Thymus (tissue), 11 donors: ENCODE measurements at regions not wholly inside any gene's neighbourhood (a gene's known extent, or its start where the extent isn't known, plus 50 kb on each side); places are given as distances from the start of the nearest gene placed in this dataset.

Experiments used
- DNase-seq, 9 donors: peaks; one replicate each; pipeline ENCODE4 v3.0.0-alpha.2; 2013; ENCODE audit warnings: low spot score in 9 of 9, low read depth in 6 of 9, missing footprints in 1 of 9
- H3K27ac ChIP-seq, 2 donors: one replicate each; pipeline ENCODE4 v1.5.1; 2013; ENCODE audit warnings: control low read depth in 1 of 2, low read depth in 1 of 2, low read length in 1 of 2, mild to moderate bottlenecking in 1 of 2, moderate library complexity in 1 of 2
- H3K27me3 ChIP-seq, 2 donors: one replicate each; pipeline ENCODE4 v1.5.1; 2013; ENCODE audit warnings: low read length in 1 of 2; ENCODE audit not compliant: control insufficient read depth in 2 of 2, insufficient read depth in 1 of 2
- H3K36me3 ChIP-seq, 2 donors: one replicate each; pipeline ENCODE4 v1.5.1; 2013; ENCODE audit warnings: low read length in 1 of 2, mild to moderate bottlenecking in 1 of 2, moderate library complexity in 1 of 2; ENCODE audit not compliant: control insufficient read depth in 2 of 2, insufficient read depth in 2 of 2
- H3K4me1 ChIP-seq, 2 donors: one replicate each; pipeline ENCODE4 v1.5.1; 2013; ENCODE audit warnings: low read length in 2 of 2; ENCODE audit not compliant: control insufficient read depth in 2 of 2, insufficient read depth in 2 of 2
- H3K4me3 ChIP-seq, 2 donors: one replicate each; pipeline ENCODE4 v1.5.1; 2013; ENCODE audit warnings: low read length in 2 of 2, control low read depth in 1 of 2, mild to moderate bottlenecking in 1 of 2
- H3K9me3 ChIP-seq, 2 donors: one replicate each; pipeline ENCODE4 v1.5.1; 2013; ENCODE audit warnings: low read length in 1 of 2, mild to moderate bottlenecking in 1 of 2; ENCODE audit not compliant: control insufficient read depth in 2 of 2, insufficient read depth in 1 of 2
- WGBS: extraction: QIAGEN DNeasy Blood & Tissue Kit; methylation state at CpG from one replicate; pipeline ENCODE4 v1.1.7; 2013; 5-methylcytosine and 5-hydroxymethylcytosine counted together
- donor health status: healthy.

DNA sequence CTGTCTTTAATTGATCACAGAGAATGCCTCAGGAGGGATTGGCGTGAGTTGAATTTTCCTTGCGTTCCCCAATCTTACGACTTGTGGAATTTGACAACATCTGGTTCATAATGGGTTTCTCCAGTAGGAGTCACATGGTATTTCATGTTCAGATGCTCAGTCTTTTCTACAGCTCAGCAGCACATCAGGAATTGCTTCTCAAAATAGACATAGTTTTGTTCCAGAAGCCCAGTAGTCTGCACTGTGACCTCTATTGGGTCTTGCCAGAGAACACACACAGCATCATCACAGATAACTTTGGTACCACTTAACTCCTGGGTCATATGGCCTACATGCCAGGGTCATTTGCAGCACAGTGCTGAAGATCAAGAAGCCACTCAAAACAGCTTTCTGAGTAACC is 282.5 kb upstream of the HTR2A start:
- Histone ChIP-seq H3K36me3 (no peaks in the 10 kb centered on the region), H3K9me3 (no peaks in the 10 kb centered on the region), H3K4me3 (no peak overlapping the region), H3K27ac (no peak overlapping the region), H3K4me1 (no peaks in the 10 kb centered on the region), H3K27me3 (no peaks in the 10 kb centered on the region)
- no peak for DNase-seq
- WGBS, result 99% methylated on average over 3 of the region's 3 CpGs

- no peak overlapping the region for H3K4me3 ChIP-seq
- no peak for DNase-seq
- no peaks in the 10 kb centered on the region for H3K4me1 ChIP-seq
- H3K36me3 ChIP-seq, result no peaks in the 10 kb centered on the region
- no peaks in the 10 kb centered on the region for H3K27me3 ChIP-seq
- H3K27ac ChIP-seq, result no peak overlapping the region
- WGBS, result 75% methylated on average over 5 of the region's 5 CpGs
- no peaks in the 10 kb centered on the region for H3K9me3 ChIP-seq
Observed at GRCh38 chr13:47178090-47178950, 281.5 kb upstream of the HTR2A start.

GRCh38 chr13:47175172-47175866 is 278.5 kb upstream of the HTR2A start:
- Histone ChIP-seq H3K4me3 (no peak overlapping the region), H3K4me1 (no peaks in the 10 kb centered on the region), H3K27me3 (no peaks in the 10 kb centered on the region), H3K27ac (no peak overlapping the region), H3K36me3 (no peaks in the 10 kb centered on the region), H3K9me3 (no peaks in the 10 kb centered on the region)
- DNase-seq, result no peak
- 64% methylated on average over 3 of the region's 3 CpGs for WGBS

- H3K9me3 ChIP-seq, result no peaks in the 10 kb centered on the region
- no peaks in the 10 kb centered on the region for H3K4me1 ChIP-seq
- no peak overlapping the region for H3K27ac ChIP-seq
- 90% methylated on average over 1 of the region's 1 CpG for WGBS
- no peaks in the 10 kb centered on the region for H3K27me3 ChIP-seq
- H3K36me3 ChIP-seq, result no peaks in the 10 kb centered on the region
- H3K4me3 ChIP-seq, result no peak overlapping the region
- no peak for DNase-seq
Observed at GRCh38 chr13:47170971-47171370, 274.1 kb upstream of the HTR2A start.

DNA sequence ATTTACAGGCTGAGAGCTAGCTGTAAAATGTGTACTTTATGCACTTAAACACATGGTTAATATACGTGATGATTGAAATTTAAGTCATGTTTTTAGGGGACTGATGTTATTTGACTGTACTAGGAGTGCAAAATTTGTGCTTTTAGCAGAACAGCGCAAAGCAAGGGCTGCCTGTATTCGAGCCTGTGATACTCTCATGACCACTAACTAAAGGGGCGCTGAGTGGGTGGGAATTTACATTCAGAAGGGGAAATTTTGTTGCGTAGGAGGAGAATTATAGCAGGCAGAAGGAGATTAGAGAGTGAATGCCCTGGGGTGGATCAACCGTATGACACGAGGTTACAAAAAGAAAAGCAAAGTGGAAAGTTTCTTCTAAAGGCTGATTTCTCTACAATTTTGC is 271.8 kb upstream of the HTR2A start:
- 94% methylated on average over 7 of the region's 7 CpGs for WGBS
- Histone ChIP-seq H3K27ac (no peak overlapping the region), H3K9me3 (no peaks in the 10 kb centered on the region), H3K36me3 (no peaks in the 10 kb centered on the region), H3K27me3 (no peaks in the 10 kb centered on the region), H3K4me1 (no peaks in the 10 kb centered on the region), H3K4me3 (no peak overlapping the region)
- no peak for DNase-seq

DNA sequence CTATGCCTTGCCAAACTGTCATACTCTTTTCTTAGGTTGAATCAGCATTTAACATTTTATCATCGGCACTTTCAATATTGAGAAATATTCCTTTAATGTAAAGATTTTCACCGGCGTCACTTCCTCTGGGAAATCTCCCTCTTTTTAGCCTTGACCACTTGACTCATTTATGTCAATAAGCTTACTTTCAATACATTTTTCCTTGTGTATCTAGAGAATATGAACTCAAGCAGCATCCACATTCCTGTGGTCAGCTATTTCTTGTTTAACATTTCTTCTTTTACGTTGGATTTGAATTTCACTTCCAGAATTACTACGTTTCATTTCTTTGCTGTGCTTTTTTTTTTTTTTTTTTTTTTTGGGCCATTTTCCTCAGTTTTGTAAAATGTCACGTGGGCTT is 271.2 kb upstream of the HTR2A start:
- Histone ChIP-seq H3K36me3 (no peaks in the 10 kb centered on the region), H3K9me3 (no peaks in the 10 kb centered on the region), H3K27me3 (no peaks in the 10 kb centered on the region), H3K27ac (no peak overlapping the region), H3K4me1 (no peaks in the 10 kb centered on the region), H3K4me3 (no peak overlapping the region)
- 94% methylated on average over 6 of the region's 6 CpGs for WGBS
- no peak for DNase-seq

- Histone ChIP-seq H3K36me3 (no peaks in the 10 kb centered on the region), H3K4me1 (no peaks in the 10 kb centered on the region), H3K4me3 (no peak overlapping the region), H3K27ac (no peak overlapping the region), H3K27me3 (no peaks in the 10 kb centered on the region), H3K9me3 (no peaks in the 10 kb centered on the region)
- DNase-seq, result no peak
- WGBS, result 94% methylated on average over 4 of the region's 4 CpGs
Observed at GRCh38 chr13:47166336-47166735, 269.5 kb upstream of the HTR2A start.

GRCh38 chr13:47159853-47160550 is 263.1 kb upstream of the HTR2A start:
- Histone ChIP-seq H3K27me3 (no peaks in the 10 kb centered on the region), H3K36me3 (no peaks in the 10 kb centered on the region), H3K4me1 (no peaks in the 10 kb centered on the region), H3K27ac (no peak overlapping the region), H3K4me3 (no peak overlapping the region), H3K9me3 (peaks cover 0 to 6% of the 10 kb centered on the region in 2 donors)
- no peak for DNase-seq
- 95% methylated on average over 11 of the region's 11 CpGs for WGBS

DNA sequence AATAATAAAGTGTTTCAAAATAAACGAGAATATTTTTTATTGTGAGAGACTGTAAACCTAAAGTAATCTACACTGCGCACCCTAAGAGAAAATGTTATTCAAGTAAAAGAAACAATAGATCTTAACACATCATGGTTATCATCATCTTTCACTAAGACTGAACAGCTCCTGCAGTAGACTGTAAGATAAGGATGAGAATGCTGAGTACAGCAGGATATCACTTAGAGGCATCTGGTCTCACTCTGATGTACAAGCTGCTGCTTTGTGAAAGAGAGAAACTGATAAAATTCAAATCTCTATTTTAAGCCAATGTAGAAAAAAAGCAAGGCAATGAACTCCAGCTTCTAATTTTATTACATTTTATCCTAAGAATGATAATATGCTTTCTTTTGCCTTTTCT is 261.7 kb upstream of the HTR2A start:
- H3K27me3 ChIP-seq, result no peaks in the 10 kb centered on the region
- DNase-seq, result no peak

More for the DNA sequence above, 261.7 kb upstream of the HTR2A start:
- 95% methylated on average over 2 of the region's 2 CpGs for WGBS
- Histone ChIP-seq H3K4me3 (no peak overlapping the region), H3K27ac (no peak overlapping the region), H3K9me3 (peaks cover 0 to 6% of the 10 kb centered on the region in 2 donors), H3K4me1 (no peaks in the 10 kb centered on the region), H3K36me3 (no peaks in the 10 kb centered on the region)
